ENCODE measurements at regions not wholly inside any gene's neighbourhood (a gene's known extent, or its start where the extent isn't known, plus 50 kb on each side); places are given as distances from the start of the nearest gene placed in this dataset.

GRCh38 chr7:98565103-98565502 lies 52.0 kb upstream of the NPTX2 start:
- no peak for DNase-seq

- no peak for DNase-seq
These were observed 54.1 kb upstream of the NPTX2 start for GRCh38 chr7:98562871-98563495.

GRCh38 chr7:98562381-98562823 lies 54.7 kb upstream of the NPTX2 start:
- no peak for DNase-seq

- DNase-seq = no peak
These were observed 57.1 kb upstream of the NPTX2 start for GRCh38 chr7:98559958-98560357.

- no peak for DNase-seq
These were observed 57.9 kb upstream of the NPTX2 start for GRCh38 chr7:98559219-98559618.

- DNase-seq = no peak
These were observed 59.5 kb upstream of the NPTX2 start for GRCh38 chr7:98557538-98558031.

- no peak for DNase-seq
These were observed 60.8 kb upstream of the NPTX2 start for GRCh38 chr7:98556288-98556687.

- no peak for DNase-seq
These were observed 61.7 kb upstream of the NPTX2 start for GRCh38 chr7:98555403-98555802.

- DNase-seq = no peak
These were observed 63.4 kb upstream of the NPTX2 start for GRCh38 chr7:98553666-98554065.

GRCh38 chr7:98551611-98552273 lies 65.3 kb upstream of the NPTX2 start:
- no peak for DNase-seq

GRCh38 chr7:98548971-98549370 lies 68.1 kb upstream of the NPTX2 start:
- DNase-seq = no peak

GRCh38 chr7:98548370-98548769 lies 68.7 kb upstream of the NPTX2 start:
- no peak for DNase-seq

GRCh38 chr7:98541101-98541500 lies 76.0 kb upstream of the NPTX2 start:
- no peak for DNase-seq

- no peak for DNase-seq
These were observed 77.2 kb upstream of the NPTX2 start for GRCh38 chr7:98539865-98540264.

- DNase-seq = no peak
These were observed 80.3 kb upstream of the NPTX2 start for GRCh38 chr7:98536803-98537202.

- DNase-seq = no peak
These were observed 82.6 kb upstream of the NPTX2 start for GRCh38 chr7:98534493-98534892.

- DNase-seq = no peak
These were observed 85.4 kb upstream of the NPTX2 start for GRCh38 chr7:98531717-98532116.

GRCh38 chr7:98528079-98528478 lies 89.0 kb upstream of the NPTX2 start:
- no peak for DNase-seq

- DNase-seq = no peak
These were observed 91.0 kb upstream of the NPTX2 start for GRCh38 chr7:98526059-98526458.

- DNase-seq = no peak
These were observed 95.9 kb upstream of the NPTX2 start for GRCh38 chr7:98521089-98521692.

- DNase-seq = no peak
These were observed 96.6 kb upstream of the NPTX2 start for GRCh38 chr7:98520356-98520951.

- DNase-seq = no peak
These were observed 98.7 kb upstream of the NPTX2 start for GRCh38 chr7:98518159-98518947.

GRCh38 chr7:98515201-98515600 lies 101.9 kb upstream of the NPTX2 start:
- DNase-seq = no peak
